ENCODE measurements at regions not wholly inside any gene's neighbourhood (a gene's known extent, or its start where the extent isn't known, plus 50 kb on each side); places are given as distances from the start of the nearest gene placed in this dataset.
"Not testable (repeated sequence)": the region's sequence is repeated elsewhere in the genome, so short reads cannot be mapped to it uniquely, and the experiment has no call there.

DNA sequence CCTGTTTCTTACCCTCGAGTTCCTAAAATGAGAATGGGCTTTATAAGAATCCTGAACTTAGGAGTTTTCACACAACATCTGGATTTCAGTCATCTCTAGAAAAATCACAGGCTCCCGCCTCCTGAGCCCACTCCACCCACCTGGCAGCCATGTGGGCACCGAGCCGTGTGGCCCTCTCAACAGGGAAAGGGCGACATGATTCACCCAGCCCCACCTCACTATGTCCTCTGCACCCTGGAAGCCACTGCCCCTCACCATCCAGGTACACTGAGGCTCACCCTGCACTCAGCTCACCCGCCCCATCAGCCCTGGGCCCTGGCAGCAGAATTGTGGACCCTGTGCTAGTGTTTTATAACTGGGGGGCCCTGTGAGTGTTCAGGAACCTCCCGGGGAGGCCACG is 101.5 kb downstream of the SHANK2 start:
- no peak for DNase-seq

DNA sequence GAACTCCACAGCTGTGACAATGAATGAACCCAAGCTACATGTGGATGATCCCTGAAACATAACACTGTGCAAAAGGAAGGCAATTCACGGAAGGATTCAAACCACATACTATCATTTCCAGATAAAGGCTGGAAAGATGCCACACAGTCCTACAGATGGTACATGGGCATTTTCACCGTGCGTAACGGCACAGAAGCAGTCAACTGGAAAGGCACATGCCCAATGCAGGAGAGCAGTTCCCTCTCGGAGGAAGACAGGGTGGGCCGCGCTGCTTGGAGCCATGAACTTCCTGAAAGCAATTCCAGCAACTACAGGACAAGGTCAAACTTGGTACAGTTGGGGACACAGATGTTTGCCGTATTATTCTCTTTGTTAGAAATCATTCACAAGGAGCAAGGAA is 103.7 kb downstream of the SHANK2 start:
- no peak for DNase-seq

DNA sequence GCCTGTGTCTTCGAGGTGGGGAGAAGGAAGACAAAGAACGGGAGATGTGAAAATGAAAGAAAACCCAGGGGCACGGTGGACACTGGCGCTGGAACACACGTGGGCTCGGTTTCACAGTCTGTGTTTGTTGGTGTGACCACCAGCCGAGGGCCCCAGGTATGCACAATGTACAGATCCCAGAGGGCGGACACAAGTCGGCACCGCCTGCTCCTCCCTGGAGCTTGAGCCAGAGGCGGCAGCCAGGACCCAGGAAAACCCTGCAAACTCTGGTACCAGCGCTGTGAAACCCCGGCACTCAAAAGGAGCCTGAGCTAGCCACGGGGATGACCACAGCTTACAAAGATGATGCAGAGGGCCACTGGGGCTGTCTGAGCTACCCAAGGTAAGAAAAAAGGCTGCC is 105.0 kb downstream of the SHANK2 start:
- no peak for DNase-seq

- DNase-seq: no peak
Observed at GRCh38 chr11:71146846-71147245, 105.5 kb downstream of the SHANK2 start.

DNA sequence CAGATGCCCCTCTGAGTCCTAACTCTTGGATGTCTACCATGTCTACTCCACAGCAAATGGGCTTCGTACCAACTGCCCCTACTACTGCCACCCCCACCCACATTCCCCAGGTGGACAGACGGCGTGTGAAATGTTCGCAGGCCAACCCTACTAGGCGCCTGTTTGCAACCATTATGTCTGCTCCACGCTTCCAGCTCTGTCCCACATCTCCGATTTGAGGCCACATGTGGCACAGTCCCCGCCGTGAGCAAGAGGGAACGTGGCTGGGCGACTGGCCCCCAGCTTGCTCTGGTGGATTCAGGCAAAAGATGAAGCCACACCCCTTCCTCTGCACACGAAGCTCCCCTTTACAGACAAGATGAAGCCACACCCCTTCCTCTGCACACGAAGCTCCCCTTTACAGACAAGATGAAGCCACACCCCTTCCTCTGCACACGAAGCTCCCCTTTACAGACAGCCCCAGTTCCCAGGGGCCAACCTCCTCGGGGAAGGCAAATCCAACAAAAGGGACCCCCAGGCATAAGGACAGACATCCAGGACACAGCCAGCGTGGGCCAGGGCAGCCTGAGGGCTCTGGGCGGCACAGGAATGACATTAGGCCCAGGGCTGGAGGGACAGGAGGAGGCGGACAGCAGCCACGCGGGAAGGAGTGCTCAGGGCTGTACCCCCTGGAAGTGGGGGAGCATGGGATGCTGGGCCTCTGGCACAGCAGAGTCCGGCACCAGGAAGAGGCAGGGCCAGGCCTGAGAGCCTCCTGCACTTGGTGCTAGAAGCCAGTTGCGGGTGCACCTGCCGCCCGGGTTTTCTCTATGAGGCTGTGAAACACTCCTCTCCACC is 106.2 kb downstream of the SHANK2 start:
- no peak for DNase-seq

- no peak for DNase-seq
Observed at GRCh38 chr11:71145368-71145767, 107.0 kb downstream of the SHANK2 start.

GRCh38 chr11:71144736-71145135 is 107.6 kb downstream of the SHANK2 start:
- DNase-seq: no peak

GRCh38 chr11:71144010-71144409 is 108.4 kb downstream of the SHANK2 start:
- no peak for DNase-seq

GRCh38 chr11:71140206-71140919 is 112.0 kb downstream of the SHANK2 start:
- DNase-seq: no peak

DNA sequence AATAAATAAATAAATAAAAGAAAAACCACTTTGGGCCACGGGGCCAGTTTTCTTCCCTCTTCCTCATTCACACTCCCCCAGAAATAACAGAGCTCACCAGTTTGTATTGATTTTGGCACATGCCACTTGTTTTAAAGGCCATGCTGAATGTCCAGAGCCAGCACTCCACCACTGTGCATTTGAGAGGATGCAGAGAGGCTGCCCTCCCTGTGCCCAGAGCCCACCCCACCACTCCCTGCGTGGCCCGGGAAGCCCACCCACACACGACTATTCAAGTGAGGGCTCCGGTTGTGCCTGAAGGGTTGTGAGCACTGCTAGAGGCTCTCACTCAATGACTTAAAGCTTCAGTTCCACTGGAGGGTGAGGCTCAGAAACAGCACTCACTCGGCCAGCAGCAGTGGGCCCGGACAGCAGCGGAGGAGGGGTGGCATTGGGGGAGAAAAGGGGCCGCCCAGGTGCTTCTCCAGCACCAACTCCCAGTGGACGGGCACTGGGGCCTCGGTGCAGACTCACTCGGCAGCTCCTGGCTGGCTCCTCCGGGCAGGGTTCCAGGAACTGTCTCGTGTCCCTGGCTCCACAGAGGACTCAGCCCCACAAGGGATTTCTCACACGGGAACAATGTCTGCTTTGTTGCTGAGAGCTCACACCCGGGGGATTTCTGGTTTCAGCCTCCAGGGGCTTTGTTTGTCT is 112.7 kb downstream of the SHANK2 start:
- DNase-seq: no peak

DNA sequence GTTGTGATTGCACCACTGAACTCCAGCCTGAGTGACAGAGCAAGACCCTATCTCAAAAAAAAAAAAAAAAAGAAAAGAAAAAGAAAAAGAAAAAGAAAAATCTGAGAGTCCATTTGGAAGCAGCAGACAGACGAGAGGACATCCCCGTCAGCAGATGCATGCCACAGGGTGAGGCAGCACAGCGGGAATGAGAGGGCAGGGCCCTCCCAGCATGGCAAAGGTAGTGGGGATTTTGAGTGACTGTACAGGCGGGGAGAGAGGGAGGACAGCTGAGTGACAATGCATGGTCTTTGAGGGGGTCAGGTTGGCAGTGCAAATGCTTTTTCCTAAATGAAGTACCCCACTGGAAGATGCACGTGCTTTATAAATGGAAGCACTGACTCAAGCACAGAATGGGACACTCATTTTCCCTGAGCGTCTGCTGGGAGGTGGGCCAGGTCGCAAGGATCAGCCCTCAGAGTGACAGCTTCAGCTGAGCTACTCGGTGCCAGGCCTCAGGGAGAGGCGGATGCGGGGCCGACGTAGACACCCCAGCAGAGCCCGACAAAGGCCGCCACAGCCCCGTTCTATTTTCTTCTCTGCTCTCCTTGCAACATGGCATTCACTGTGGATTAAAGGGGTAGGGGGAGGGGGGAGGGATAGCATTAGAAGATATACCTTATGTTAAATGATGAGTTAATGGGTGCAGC is 113.5 kb downstream of the SHANK2 start:
- no peak for DNase-seq

- DNase-seq: no peak
Observed at GRCh38 chr11:71137376-71137775, 115.0 kb downstream of the SHANK2 start.

DNA sequence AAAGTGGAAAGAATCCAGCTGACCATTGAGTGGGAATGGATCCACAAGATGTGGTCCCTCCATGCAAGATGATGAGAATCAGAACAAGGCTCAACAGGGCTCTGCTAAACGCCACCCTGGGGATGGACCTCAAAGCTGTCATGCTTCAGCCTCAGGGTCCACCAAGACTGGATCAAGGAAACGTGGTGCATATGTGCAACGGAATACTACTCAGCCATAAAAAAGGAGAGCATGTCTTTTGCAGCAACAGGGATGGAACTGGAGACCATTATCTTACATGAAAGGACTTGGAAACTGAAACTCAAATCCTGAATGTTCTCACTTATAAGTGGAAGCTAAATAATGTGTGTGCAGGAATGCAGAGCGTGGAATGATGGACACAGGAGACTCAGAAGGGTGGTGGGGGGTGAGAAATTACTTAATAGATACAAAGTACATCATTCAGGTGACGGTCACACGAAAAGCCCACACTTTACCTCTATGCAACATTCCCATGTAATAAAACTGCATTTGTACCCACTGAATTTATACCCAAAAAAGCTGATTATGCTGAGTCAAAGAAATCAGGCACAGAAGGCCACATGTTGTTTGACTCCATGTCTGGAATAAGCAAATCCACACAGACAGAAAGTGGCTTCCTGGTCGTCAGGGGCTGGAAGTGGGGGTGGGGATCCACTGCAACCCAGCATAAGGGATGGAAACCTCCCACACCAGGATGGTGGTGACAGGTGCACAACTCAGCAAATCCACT is 116.1 kb downstream of the SHANK2 start:
- DNase-seq: no peak

DNA sequence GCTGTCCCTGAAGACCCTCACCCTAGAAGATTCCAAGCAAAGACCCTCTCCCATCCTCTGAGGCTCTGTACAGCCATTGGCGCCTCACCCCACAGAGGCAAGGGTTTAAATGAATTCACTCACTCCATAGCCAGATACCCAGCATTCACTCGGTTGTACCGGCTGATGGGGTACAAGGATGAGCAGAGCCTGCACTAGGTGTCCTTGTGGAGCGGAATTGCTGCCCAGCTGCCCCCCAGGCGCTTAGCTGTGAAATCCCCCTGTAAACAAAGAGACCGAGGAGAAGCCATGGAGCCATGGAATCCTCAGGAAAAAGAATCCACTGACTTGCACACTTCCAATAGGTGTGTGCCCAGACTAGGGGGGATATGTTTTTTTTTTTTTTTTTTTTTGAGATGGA is 117.3 kb downstream of the SHANK2 start:
- no peak for DNase-seq

DNA sequence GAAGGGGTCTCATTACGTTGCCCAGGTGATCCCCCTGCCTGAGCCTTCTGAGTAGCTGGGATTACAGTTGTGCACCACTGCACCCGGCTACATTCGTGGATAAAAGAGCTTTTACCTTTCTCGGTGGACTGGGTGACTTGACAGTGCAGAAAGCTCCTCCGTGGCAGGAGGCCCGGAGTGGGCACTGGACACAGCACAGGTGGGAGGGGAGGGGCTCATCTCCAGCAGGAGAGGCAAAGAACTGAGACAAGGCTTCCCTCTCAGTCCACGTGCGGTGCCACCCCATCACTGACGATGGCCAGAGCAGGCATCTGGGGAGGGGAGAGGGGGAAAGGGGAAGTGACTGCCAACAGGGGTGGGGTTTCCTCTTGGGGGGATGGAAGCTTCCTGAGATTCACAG is 118.4 kb downstream of the SHANK2 start:
- DNase-seq: no peak

DNA sequence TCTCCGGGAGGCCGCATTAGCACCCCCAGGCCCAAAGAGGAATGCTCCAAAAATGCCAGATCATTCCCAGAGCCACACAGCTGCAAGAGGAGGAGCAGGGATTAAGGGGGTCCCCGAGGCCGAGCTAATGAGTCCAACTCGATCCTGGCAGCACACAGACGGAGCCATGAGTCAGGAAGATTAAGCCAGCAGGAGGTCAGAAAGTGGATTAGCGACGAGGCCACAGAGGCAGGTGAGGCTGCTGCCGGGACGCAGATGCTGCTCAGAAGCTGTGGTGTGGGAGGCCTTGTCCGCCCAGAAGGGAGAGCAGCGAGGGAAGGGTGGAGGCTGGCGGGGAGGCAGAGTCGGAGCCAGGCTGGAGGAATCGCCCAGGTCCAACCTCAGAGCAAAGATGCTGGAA is 120.5 kb downstream of the SHANK2 start:
- DNase-seq: no peak

GRCh38 chr11:71130106-71130505 is 122.3 kb downstream of the SHANK2 start:
- no peak for DNase-seq

DNA sequence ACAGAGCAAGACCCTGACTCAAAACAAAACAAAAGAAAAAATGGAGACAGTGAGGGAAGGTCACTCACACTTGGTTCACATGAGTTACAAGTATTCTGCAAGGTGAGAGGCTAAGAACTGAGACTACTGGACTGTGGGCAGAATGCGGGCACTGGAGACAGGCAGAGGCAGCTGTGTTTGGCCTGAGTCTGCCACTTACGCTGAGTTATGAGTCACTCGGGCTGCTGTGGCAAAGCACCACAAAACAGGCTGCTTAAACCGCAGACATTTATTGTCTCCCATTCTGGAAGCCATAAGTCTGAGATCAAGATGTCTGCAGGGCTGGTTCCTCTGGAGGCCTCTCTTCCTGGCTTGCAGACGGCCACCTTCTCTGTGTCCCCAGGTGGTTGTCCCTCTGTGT is 122.8 kb downstream of the SHANK2 start:
- no peak for DNase-seq

DNA sequence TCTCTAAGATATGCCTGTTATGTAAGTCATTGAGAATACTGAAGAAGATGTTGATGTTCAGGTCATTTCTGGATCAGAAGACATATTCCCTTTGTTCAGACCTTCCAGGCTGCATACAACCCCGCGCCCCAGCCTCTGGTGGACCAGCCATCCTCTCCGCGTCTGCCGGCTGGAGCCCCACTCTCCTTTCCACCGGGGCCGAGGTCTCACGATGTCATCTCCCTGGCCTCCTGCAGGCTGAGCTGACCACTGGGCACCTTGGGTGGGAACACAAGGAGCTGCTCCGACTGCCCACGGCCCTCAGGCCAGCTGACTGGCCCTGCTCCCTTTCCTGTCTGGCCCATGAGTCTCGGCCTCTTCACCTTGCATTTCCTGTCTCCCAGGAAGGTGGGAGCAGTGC is 124.6 kb downstream of the SHANK2 start:
- DNase-seq: no peak

GRCh38 chr11:71126401-71126800 is 126.0 kb downstream of the SHANK2 start:
- not testable (repeated sequence) for DNase-seq

- no peak for DNase-seq
Observed at GRCh38 chr11:71125150-71125549, 127.2 kb downstream of the SHANK2 start.

- no peak for DNase-seq
Observed at GRCh38 chr11:71124127-71124526, 128.2 kb downstream of the SHANK2 start.
